ENCODE measurements at regions not wholly inside any gene's neighbourhood (a gene's known extent, or its start where the extent isn't known, plus 50 kb on each side); places are given as distances from the start of the nearest gene placed in this dataset.

DNA sequence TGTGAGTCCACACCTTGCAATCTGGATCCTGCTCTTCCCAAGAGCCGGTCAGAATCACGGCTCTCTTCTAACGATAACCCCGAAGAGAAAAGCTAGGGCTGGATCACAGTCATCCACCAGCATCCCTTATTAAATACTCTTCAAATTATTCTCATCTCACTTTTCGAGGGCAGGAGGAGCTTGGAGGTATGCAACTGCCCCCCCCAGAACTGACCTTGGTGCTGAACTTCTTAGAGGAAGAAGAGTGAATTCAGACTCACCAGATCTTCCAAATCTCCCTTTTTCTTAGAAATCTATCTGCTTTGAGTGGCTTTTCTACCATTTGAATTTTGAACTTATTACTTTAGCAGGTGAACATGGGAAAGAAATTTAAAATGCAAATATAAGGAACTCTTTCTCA lies 75.7 kb downstream of the MED10 start:
- no peaks in the 10 kb centered on the region for H3K36me3 Mint-ChIP-seq (ENCODE audit: unreplicated experiment)
- no peaks in the 10 kb centered on the region for H3K4me1 Mint-ChIP-seq (ENCODE audit: low read depth, unreplicated experiment)
- TF ChIP-seq, protein P1, sequence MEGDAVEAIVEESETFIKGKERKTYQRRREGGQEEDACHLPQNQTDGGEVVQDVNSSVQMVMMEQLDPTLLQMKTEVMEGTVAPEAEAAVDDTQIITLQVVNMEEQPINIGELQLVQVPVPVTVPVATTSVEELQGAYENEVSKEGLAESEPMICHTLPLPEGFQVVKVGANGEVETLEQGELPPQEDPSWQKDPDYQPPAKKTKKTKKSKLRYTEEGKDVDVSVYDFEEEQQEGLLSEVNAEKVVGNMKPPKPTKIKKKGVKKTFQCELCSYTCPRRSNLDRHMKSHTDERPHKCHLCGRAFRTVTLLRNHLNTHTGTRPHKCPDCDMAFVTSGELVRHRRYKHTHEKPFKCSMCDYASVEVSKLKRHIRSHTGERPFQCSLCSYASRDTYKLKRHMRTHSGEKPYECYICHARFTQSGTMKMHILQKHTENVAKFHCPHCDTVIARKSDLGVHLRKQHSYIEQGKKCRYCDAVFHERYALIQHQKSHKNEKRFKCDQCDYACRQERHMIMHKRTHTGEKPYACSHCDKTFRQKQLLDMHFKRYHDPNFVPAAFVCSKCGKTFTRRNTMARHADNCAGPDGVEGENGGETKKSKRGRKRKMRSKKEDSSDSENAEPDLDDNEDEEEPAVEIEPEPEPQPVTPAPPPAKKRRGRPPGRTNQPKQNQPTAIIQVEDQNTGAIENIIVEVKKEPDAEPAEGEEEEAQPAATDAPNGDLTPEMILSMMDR (IDR thresholded peaks at IDR 0.05; ENCODE audit: partially characterized antibody, unreplicated experiment) = no peak
- no peak overlapping the region for H3K27ac Mint-ChIP-seq (ENCODE audit: unreplicated experiment)
- no peak overlapping the region for H3K4me3 Mint-ChIP-seq (ENCODE audit: unreplicated experiment)
- H3K9me3 Mint-ChIP-seq (ENCODE audit: unreplicated experiment) = peaks cover 1% of the 10 kb centered on the region
- no peak for DNase-seq
- H3K27me3 Mint-ChIP-seq (ENCODE audit: unreplicated experiment) = no peaks in the 10 kb centered on the region

- no peak overlapping the region for H3K4me3 Mint-ChIP-seq (ENCODE audit: unreplicated experiment)
- DNase-seq = no peak
- no peaks in the 10 kb centered on the region for H3K36me3 Mint-ChIP-seq (ENCODE audit: unreplicated experiment)
- H3K27me3 Mint-ChIP-seq (ENCODE audit: unreplicated experiment) = no peaks in the 10 kb centered on the region
- H3K27ac Mint-ChIP-seq (ENCODE audit: unreplicated experiment) = no peak overlapping the region
- TF ChIP-seq, protein P1 (IDR thresholded peaks at IDR 0.05; ENCODE audit: partially characterized antibody, unreplicated experiment) = no peak
- peaks cover 1% of the 10 kb centered on the region for H3K9me3 Mint-ChIP-seq (ENCODE audit: unreplicated experiment)
- no peaks in the 10 kb centered on the region for H3K4me1 Mint-ChIP-seq (ENCODE audit: low read depth, unreplicated experiment)
Observed at GRCh38 chr5:6302075-6302474, 76.3 kb downstream of the MED10 start.

DNA sequence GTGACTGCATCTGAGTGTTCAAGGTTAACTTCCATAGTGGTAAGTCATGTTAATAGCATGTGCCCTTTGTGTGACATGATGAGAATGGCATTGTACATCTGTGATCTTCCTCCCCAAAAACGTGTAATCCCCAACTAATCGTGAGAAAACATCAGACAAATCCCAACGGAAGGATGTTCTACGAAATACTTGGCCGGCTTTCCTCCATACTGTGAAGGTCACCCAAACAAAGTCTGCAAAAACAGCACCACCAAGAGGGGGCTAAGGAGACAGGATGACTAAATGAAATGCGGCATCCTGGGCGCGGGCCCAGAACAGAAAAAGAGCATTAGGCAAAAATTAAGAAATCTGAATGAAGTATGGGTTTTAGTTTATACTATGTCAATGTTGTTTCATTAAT lies 81.8 kb downstream of the MED10 start:
- H3K27me3 Mint-ChIP-seq (ENCODE audit: unreplicated experiment) = no peaks in the 10 kb centered on the region
- H3K27ac Mint-ChIP-seq (ENCODE audit: unreplicated experiment) = no peak overlapping the region
- H3K4me3 Mint-ChIP-seq (ENCODE audit: unreplicated experiment) = no peak overlapping the region
- TF ChIP-seq, protein P1 (IDR thresholded peaks at IDR 0.05; ENCODE audit: partially characterized antibody, unreplicated experiment) = no peak
- H3K36me3 Mint-ChIP-seq (ENCODE audit: unreplicated experiment) = no peaks in the 10 kb centered on the region
- peaks cover 3% of the 10 kb centered on the region for H3K9me3 Mint-ChIP-seq (ENCODE audit: unreplicated experiment)
- DNase-seq = no peak
- H3K4me1 Mint-ChIP-seq (ENCODE audit: low read depth, unreplicated experiment) = peaks cover 2% of the 10 kb centered on the region

DNA sequence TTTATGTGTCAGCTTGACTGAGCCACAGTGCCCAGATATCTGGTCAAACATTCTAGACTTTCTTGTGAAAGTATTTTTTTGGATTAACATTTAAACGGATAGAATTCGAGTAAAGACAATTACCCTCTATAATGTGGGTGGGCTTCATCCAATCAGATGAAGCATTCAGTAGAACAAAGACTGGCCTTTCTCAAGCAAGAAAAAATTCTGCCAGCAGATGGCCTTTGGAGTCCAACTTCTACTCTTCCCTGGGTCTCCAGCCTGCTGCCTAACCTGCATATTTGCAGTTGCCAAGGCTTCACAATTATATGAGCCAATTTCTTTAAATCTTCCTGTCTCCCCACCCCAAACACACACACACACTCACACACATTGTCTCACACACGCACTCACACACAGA lies 86.4 kb downstream of the MED10 start:
- no peaks in the 10 kb centered on the region for H3K36me3 Mint-ChIP-seq (ENCODE audit: unreplicated experiment)
- H3K4me3 Mint-ChIP-seq (ENCODE audit: unreplicated experiment) = no peak overlapping the region
- peaks cover 3% of the 10 kb centered on the region for H3K9me3 Mint-ChIP-seq (ENCODE audit: unreplicated experiment)
- TF ChIP-seq, protein P1 (IDR thresholded peaks at IDR 0.05; ENCODE audit: partially characterized antibody, unreplicated experiment) = peak; percentile 23
- H3K4me1 Mint-ChIP-seq (ENCODE audit: low read depth, unreplicated experiment) = peaks cover 2% of the 10 kb centered on the region
- DNase-seq = no peak
- H3K27me3 Mint-ChIP-seq (ENCODE audit: unreplicated experiment) = no peaks in the 10 kb centered on the region
- H3K27ac Mint-ChIP-seq (ENCODE audit: unreplicated experiment) = peak overlapping the region; percentile 6

DNA sequence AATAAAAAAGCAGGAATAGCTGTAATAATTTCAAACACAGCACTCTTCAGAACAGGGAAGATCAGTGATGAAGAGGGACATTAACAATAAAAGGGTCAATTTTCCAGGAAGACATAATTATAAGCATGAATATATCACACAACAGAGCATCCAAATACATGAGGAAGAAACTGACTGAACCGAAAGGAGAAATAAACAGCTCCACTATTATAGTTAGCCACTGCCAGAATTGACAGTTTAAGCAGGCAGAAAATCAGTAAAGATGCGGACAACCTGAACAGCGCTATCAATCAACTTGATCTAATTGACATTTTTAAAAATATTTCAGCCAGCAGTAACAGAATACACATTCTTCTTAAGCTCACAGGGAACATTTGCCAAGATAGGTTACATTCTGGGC lies 89.1 kb downstream of the MED10 start:
- peaks cover 2% of the 10 kb centered on the region for H3K4me1 Mint-ChIP-seq (ENCODE audit: low read depth, unreplicated experiment)
- H3K4me3 Mint-ChIP-seq (ENCODE audit: unreplicated experiment) = no peak overlapping the region
- H3K27me3 Mint-ChIP-seq (ENCODE audit: unreplicated experiment) = no peaks in the 10 kb centered on the region
- no peak overlapping the region for H3K27ac Mint-ChIP-seq (ENCODE audit: unreplicated experiment)
- TF ChIP-seq, protein P1 (IDR thresholded peaks at IDR 0.05; ENCODE audit: partially characterized antibody, unreplicated experiment) = no peak
- no peak for DNase-seq
- H3K9me3 Mint-ChIP-seq (ENCODE audit: unreplicated experiment) = peaks cover 3% of the 10 kb centered on the region
- H3K36me3 Mint-ChIP-seq (ENCODE audit: unreplicated experiment) = no peaks in the 10 kb centered on the region

Measured in glutamatergic neuron (in vitro differentiated cells).